RWPE2 (cell line): ENCODE measurements at regions not wholly inside any gene's neighbourhood (a gene's known extent, or its start where the extent isn't known, plus 50 kb on each side); places are given as distances from the start of the nearest gene placed in this dataset.

Experiments
- ATAC-seq: fragments of 200-7000 bp; cut with Tn5 transposase; 3 replicates; pipeline ENCODE4 v1.9.1; 2021; ENCODE audit warnings: low read depth
- DNase-seq: peaks from one replicate; pipeline ENCODE4 v3.0.0-alpha.2; 2020; ENCODE audit warnings: low spot score
- H3K27ac ChIP-seq: fragments of 450-650 bp; 2 replicates; pipeline ENCODE4 v1.5.1; 2017; ENCODE audit warnings: mild to moderate bottlenecking; ENCODE audit not compliant: poor library complexity, severe bottlenecking
- H3K27me3 ChIP-seq: fragments of 250-450 bp; sonication (Bioruptor Pico); 2 replicates; pipeline ENCODE4 v1.5.1; 2021; ENCODE audit warnings: mild to moderate bottlenecking, moderate library complexity; ENCODE audit not compliant: insufficient read depth, poor library complexity, severe bottlenecking
- H3K36me3 ChIP-seq: fragments of 250-450 bp; sonication (Bioruptor Pico); 2 replicates; pipeline ENCODE4 v1.5.1; 2020; ENCODE audit warnings: low read depth, mild to moderate bottlenecking, moderate library complexity
- H3K4me1 ChIP-seq: fragments of 250-450 bp; sonication (Bioruptor Pico); 2 replicates; pipeline ENCODE4 v1.5.1; 2021; ENCODE audit warnings: mild to moderate bottlenecking, moderate library complexity; ENCODE audit not compliant: insufficient read depth, poor library complexity, severe bottlenecking
- H3K4me3 ChIP-seq: fragments of 250-450 bp; sonication (Bioruptor Pico); 2 replicates; pipeline ENCODE4 v1.5.1; 2021; ENCODE audit warnings: mild to moderate bottlenecking, moderate library complexity; ENCODE audit not compliant: severe bottlenecking
- H3K9me3 ChIP-seq: fragments of 250-450 bp; sonication (Bioruptor Pico); 2 replicates; pipeline ENCODE4 v1.5.1; 2021; ENCODE audit warnings: mild to moderate bottlenecking, moderate library complexity; ENCODE audit not compliant: severe bottlenecking
- CTCF ChIP-seq: fragments of 450-650 bp; IDR thresholded peaks from one replicate; pipeline ENCODE4 v1.5.1; 2017; ENCODE audit warnings: mild to moderate bottlenecking, moderate library complexity; ENCODE audit not compliant: poor library complexity, severe bottlenecking

- H3K4me3 ChIP-seq, result no peak overlapping the region
- peaks cover 21% of the 10 kb centered on the region for H3K4me1 ChIP-seq
- ATAC-seq (peak; percentile 67), DNase-seq (no peak)
- no peaks in the 10 kb centered on the region for H3K9me3 ChIP-seq
- H3K27ac ChIP-seq, result peak overlapping the region; percentile 15
- H3K27me3 ChIP-seq, result no peaks in the 10 kb centered on the region
- H3K36me3 ChIP-seq, result no peaks in the 10 kb centered on the region
- TF ChIP-seq CTCF, result no peak
These were observed 424.8 kb downstream of the CBLN4 start for GRCh38 chr20:55580475-55580874.

GRCh38 chr20:55579802-55580201, 425.5 kb downstream of the CBLN4 start:
- no peak for DNase-seq
- no peak overlapping the region for H3K4me3 ChIP-seq
- peak overlapping the region; percentile 15 for H3K27ac ChIP-seq
- H3K4me1 ChIP-seq, result peaks cover 21% of the 10 kb centered on the region
- TF ChIP-seq CTCF, result no peak
- no peaks in the 10 kb centered on the region for H3K9me3 ChIP-seq
- no peaks in the 10 kb centered on the region for H3K36me3 ChIP-seq
- no peaks in the 10 kb centered on the region for H3K27me3 ChIP-seq
- peak; percentile 96 for ATAC-seq

- TF ChIP-seq CTCF, result no peak
- ATAC-seq (no peak), DNase-seq (no peak)
- Histone ChIP-seq H3K27me3 (no peaks in the 10 kb centered on the region), H3K9me3 (no peaks in the 10 kb centered on the region), H3K4me3 (no peak overlapping the region), H3K36me3 (no peaks in the 10 kb centered on the region), H3K27ac (no peak overlapping the region), H3K4me1 (peaks cover 21% of the 10 kb centered on the region)
These were observed 428.3 kb downstream of the CBLN4 start for GRCh38 chr20:55576981-55577380.

GRCh38 chr20:55569084-55569483, 436.2 kb downstream of the CBLN4 start:
- H3K4me3 ChIP-seq, result no peak overlapping the region
- ATAC-seq (no peak), DNase-seq (no peak)
- H3K4me1 ChIP-seq, result no peaks in the 10 kb centered on the region
- no peak overlapping the region for H3K27ac ChIP-seq
- no peaks in the 10 kb centered on the region for H3K27me3 ChIP-seq
- no peaks in the 10 kb centered on the region for H3K36me3 ChIP-seq
- TF ChIP-seq CTCF, result no peak
- H3K9me3 ChIP-seq, result no peaks in the 10 kb centered on the region

- no peaks in the 10 kb centered on the region for H3K36me3 ChIP-seq
- H3K9me3 ChIP-seq, result no peaks in the 10 kb centered on the region
- no peaks in the 10 kb centered on the region for H3K27me3 ChIP-seq
- no peak for TF ChIP-seq CTCF
- no peak for DNase-seq
- ATAC-seq, result no peak
- no peaks in the 10 kb centered on the region for H3K4me1 ChIP-seq
- no peak overlapping the region for H3K4me3 ChIP-seq
- no peak overlapping the region for H3K27ac ChIP-seq
These were observed 437.5 kb downstream of the CBLN4 start for GRCh38 chr20:55567826-55568225.
